HG03064 (cell line): ENCODE measurements at regions not wholly inside any gene's neighbourhood (a gene's known extent, or its start where the extent isn't known, plus 50 kb on each side); places are given as distances from the start of the nearest gene placed in this dataset.

Experiments
- ATAC-seq: cut with Tn5 transposase; IDR thresholded peaks from one replicate; pipeline ENCODE4 v1.9.1; 2021; ENCODE audit warnings: low read depth; ENCODE audit not compliant: unreplicated experiment

- ATAC-seq, result no peak
These were observed 272.5 kb downstream of the CLIC5 start for GRCh38 chr6:45743028-45743615.

DNA sequence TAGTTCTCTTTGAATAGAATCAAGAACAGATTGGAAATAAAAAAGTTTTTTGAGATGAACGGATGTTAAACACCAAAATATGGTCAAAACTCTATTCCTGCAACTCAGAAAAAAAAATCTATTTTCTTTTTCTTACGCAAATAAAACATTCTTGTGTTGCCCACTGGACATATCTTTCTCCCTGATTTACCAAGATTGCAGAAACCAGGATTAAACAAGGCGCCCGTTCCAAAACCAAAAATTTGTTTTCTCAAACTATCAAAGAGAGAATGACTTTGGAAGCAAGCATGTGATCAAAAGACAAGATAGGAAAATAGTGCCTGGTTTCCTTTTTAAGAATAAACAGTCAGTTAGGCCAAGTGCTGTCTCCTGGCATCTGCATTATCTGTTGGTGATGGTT is 273.1 kb downstream of the CLIC5 start:
- ATAC-seq, result no peak

- no peak for ATAC-seq
These were observed 274.1 kb downstream of the CLIC5 start for GRCh38 chr6:45741437-45742171.

DNA sequence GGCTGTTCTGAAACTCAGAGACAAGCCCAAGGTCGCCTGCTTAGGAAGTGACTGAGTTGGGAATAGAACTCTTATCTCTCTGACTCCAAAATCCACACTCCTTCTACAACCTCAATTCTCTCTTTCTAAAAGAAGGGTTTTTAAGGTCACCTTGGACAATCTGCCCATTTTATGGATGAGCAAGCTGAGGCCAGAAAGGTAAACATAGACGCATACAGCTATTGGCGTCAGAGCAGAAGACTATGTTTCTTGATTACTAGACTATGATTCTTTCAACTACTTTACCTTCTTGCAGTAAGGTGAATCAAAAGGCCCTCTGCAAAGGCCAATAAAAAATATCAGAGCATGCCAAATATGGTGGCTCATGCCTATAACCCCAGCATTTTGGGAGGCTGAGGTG is 276.6 kb downstream of the CLIC5 start:
- ATAC-seq, result no peak

GRCh38 chr6:45738057-45738455 is 277.6 kb downstream of the CLIC5 start:
- no peak for ATAC-seq

DNA sequence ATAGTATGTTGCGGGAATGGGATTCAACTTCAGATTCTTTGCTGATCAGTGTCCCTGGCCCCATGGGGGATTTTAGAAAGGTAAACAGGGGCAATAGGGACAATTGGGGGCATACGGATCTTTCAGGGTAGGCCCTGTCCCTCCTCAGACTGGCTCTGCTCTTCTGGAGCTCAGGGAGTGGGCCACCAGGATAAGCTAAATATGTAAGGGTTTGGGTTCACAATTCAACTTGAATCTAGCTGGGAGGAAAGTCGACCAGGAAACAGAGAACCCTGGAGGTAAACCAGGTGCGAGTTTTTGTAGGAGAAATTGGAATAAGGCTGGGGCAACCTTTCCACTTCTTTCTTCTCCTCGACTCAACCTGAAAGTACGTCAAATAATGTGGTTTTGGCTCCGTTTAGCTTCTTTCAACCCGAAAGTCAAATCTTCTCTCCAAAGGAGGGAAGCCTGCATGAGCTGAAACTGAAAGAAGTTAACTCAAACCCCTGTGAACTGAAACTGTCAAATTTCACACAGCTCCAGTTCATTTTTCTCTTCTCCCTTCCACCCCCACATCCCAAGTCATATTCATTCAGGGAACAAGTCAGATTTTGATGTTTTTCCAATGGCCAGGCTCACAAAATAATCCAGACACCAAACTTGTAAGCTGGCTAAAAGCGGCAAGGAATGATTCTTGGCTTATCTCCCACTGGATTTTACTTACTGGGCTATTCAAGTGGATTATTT is 278.2 kb downstream of the CLIC5 start:
- peak; percentile 80 for ATAC-seq

DNA sequence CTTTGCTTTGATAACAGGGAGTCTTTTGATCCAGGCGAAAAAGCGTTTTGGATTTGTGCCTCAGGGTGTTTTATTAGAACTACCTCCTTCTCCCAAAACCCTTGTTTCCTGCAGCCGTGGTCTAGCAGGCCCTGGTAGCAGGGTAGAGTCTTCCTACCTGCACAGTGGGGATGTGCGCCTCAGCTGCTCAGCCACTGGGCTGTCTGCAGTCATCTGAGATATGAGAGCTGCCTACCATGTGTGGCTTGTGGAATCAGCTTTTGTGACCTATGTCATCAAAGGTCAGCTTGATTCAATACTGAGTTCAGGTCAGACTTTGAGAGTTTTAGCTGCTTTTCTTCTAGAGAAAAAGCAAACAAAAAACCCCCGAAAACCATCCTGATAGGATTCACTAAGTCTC is 279.5 kb downstream of the CLIC5 start:
- ATAC-seq, result no peak

DNA sequence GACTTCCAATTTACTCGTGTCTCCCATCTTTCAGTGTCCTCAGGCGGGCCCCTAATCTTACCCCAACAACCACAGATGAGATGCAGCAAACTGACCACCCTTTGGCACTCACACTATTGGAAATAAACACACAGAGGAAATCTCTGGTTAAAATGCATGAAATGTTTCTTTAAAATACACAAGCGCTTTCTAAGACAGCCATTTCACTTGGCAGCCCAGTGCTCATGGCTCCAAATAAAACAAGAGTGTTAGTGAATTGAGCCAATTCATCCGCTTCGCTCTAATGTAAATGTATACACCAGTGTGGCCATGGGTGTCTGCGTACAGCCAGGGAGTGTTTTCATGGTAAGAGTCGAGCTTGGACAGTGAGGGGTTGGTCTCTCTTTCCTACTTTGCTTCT is 282.9 kb downstream of the CLIC5 start:
- ATAC-seq, result no peak

- ATAC-seq, result no peak
These were observed 285.4 kb downstream of the CLIC5 start for GRCh38 chr6:45730232-45730631.

DNA sequence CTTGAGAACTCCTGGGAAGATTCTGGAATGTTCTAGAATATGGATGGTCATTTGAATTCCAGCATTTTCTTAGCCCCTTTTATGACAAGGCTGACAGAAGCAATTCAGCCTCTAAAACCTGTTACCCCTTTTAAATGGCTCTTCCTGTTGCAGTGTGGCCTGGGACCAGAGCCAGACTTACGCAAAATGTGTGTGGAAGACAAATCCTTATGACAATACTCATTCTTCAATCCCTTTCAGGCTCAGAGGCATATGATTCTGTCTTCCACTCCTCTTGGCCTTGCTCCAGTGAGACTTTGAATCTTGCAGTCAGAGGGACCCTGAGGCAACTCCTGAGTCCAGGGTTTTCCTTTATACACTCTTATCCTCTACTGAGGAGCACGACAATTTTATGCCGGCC is 287.0 kb downstream of the CLIC5 start:
- ATAC-seq, result no peak

- no peak for ATAC-seq
These were observed 287.7 kb downstream of the CLIC5 start for GRCh38 chr6:45727819-45728449.

- no peak for ATAC-seq
These were observed 288.4 kb downstream of the CLIC5 start for GRCh38 chr6:45727228-45727627.

- no peak for ATAC-seq
These were observed 289.2 kb downstream of the CLIC5 start for GRCh38 chr6:45726444-45726843.

DNA sequence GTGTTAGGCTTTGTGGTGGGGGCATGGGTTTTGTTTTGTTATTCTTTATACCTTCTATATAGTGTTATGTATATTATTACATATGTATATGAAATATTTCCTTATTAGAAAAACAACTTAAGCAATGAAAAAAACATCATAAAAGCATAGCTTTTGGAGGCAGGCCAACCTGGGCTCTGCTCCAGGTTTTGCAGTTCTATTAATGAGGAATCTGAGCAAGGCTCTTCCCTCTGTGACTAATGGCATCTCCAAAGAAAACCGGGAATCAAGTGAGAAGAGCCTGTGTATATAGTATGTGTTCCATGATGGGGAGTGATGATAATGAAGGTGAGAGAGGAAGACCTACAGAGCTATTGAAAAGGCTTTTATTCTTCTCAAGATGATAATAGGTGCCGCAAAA is 291.1 kb downstream of the CLIC5 start:
- ATAC-seq, result no peak

DNA sequence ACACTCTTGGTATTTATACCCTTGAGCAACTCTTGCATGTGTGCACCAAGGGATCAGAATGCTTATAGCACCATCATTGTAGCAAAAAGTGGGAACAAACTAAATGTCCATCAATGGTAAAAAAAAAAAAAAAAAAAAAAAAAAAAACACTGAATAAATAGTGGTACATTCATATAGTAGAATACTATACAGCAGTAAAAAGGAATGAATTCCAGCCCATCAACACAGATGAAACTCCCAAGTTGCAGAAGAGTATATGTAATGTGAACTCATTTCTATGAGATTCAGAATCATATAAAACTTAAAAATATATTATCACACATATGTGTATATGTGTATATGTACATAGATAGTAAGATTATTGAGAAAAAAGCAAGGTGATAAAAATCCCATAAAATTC is 291.6 kb downstream of the CLIC5 start:
- ATAC-seq, result no peak

DNA sequence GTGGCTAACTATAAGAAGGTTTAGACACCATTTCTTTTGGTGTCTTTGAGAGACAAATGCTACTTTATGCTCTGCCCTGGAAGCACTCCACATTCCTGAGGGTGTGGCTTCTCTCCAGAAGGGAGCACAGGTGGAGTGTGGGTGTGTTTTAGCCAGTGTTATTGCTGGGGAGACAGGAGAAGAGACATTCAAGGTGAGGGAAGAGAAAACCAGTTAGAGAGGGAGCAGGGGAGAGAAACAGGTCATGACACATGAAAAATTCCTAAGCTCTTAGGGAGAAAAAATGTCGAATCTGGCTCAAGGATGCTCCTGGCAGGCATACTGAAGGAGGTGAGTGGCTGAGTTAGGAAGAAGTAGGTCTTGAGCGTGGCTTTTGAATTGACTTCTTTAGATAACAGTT is 292.8 kb downstream of the CLIC5 start:
- ATAC-seq, result no peak

DNA sequence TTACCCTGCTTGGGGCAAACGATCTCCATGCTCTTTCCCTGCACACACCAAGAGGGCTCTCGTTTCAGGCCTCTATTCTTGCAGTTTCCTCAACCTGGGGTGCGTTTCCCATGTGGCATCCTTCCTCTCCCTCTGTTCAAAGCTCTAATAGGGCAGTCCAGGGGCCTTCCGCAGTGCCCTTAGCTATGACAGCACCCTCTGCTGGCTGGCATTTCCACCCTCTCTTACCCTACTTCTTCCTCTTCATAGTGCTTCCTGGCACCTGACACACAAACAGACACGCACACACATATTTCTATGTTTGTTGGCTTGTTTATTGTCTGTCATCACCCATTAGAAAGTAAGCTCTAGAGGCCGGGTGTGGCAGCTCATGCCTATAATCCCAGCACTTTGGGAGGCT is 294.0 kb downstream of the CLIC5 start:
- ATAC-seq, result no peak

GRCh38 chr6:45718871-45719270 is 296.8 kb downstream of the CLIC5 start:
- ATAC-seq, result no peak

DNA sequence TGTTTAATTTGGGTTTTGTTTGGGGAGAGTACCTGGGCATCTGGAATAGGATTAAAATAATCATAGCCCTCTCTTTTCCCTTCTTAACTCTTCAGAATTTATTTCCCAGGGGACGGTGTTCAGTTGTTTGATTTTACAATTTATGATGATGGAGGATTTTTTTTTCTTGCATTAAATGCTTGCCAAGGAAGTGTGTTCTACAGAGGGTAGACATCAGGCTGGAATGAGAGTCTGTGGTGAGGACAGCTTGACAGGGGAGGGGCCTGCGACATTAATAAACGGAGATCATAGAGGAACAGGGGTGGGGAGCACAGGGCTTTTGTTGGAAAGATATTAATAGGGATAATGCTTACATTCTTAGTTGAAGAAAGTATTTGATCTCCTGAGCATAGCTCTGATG is 297.5 kb downstream of the CLIC5 start:
- ATAC-seq, result no peak

DNA sequence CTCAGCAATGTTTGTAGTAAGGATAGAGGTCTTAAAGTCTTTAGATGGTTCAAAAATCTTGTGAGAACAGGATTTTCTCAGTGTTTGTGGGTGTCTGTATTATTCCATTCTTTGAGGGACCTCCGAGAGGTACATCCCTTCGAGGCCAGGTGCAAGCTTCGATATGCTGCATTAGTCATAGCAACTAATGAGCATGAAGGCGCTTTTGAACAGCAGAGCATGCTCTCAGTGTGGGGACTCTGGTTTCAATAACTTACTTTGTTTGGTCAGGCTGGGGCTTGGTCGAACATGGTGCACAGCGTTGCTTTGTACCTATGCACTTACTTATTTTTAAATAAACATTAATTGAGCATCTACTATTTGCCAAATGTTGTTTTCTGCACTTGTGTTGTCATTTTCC is 297.9 kb downstream of the CLIC5 start:
- no peak for ATAC-seq

- no peak for ATAC-seq
These were observed 298.6 kb downstream of the CLIC5 start for GRCh38 chr6:45717027-45717426.

DNA sequence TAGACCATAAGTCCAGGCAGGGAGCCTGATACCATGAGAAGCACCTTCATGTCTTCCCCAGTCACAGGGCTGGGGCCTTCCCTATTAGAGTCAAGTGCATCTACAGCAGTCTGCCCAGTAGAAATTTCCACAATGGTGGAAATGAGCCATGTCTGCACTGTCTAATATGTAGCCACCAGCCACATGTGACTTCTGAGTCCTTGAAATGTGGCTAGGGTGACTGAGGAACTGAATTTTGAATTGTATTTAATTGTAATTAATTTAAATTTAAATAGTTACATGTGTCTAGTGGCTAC is 300.2 kb downstream of the CLIC5 start:
- ATAC-seq, result no peak
